GM21390 (cell line): ENCODE measurements at regions not wholly inside any gene's neighbourhood (a gene's known extent, or its start where the extent isn't known, plus 50 kb on each side); places are given as distances from the start of the nearest gene placed in this dataset.

Experiments
- ATAC-seq: cut with Tn5 transposase; IDR thresholded peaks from one replicate; pipeline ENCODE4 v1.9.1; 2021; ENCODE audit not compliant: unreplicated experiment

DNA sequence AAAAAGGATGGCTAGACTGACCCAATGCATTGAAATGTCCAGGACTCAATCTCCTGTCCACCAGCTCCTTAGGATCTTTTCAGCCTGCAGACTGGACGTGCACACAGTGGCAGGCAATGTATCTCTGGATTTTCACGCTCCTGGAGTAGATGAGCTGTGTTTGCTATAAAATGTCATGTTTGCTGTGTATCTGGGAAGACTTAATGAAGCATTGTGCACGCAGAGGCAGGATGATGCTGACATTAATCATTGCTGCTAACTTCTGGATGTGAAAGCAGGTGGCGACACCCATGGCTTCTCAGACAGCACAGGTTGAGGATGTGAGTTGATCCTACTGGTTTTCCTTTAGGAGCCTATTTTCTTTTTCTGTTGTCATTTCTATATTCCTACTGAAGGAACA, 133.1 kb upstream of the PCSK2 start:
- no peak for ATAC-seq

DNA sequence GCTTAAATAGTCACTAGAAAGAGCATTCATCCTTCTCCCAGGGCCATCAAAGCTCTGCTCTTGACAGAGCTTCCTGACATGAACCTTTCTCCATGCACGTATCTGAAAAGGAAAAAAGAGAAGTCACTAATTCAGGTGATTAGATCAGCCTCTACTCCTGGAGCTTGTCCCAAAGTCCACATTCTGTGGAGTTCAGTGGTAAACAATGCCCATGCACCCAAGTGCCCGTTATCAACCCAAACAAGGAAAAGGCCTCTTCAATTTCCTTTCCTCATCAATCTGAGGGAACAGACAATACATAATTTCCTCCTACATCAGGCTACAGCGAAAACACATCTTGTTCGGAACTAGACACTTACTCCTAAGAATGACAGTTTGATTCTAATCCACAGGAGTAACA, 129.2 kb upstream of the PCSK2 start:
- no peak for ATAC-seq

DNA sequence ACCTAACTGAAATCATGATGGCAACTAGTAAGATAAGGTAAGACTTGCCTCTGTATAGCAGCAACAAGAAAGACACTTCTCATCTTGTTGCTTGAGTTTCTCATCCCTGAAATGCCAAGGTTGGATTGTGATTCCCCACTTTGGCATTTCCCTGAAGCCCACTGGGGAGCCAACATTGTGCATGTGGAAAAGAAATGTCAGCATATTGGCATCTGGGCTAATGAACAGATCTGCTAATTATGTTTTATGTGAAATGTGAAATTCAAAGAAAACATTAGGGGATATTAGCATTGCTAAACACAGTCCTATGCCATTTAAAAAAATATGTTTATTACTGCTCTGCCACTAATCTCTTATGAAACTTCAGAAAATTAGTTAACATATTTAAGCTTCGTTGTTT, 126.3 kb upstream of the PCSK2 start:
- ATAC-seq, result no peak

DNA sequence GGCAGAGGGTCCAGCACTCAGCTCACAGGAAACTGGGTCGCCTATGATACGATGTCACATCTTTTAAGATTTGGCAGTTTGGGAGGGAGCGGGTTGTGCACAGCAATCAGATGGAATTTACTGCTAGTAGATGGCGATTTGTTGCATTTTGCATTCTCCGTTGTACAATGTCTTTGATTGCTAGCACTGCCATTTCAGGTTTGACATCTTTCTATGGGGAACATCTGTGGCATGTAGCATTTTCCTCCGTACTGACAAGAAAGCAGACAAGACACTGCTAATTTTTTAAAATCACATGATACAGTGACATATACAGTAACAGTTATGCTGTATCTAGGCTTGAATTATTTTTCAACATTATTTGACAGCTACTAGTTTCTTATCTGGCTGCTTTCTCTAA, 119.7 kb upstream of the PCSK2 start:
- no peak for ATAC-seq

DNA sequence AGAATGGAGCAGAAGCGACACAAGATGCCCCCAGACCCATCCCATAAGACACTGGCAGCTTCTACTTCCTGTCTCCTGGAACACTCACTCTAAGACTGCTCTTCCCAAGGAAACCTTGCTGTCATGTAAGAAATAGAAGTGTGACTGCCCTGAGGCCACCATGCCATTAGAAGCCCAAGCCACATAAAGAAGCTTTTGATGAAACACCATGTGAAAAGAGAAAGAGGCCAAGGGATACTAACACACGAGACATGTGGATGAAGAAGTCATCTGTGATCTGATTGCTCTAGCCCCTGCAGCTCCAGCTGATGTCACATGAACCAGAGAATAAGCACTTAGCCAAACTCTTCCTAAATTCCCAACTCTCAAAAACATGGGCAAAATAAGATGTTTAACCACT, 117.9 kb upstream of the PCSK2 start:
- no peak for ATAC-seq

DNA sequence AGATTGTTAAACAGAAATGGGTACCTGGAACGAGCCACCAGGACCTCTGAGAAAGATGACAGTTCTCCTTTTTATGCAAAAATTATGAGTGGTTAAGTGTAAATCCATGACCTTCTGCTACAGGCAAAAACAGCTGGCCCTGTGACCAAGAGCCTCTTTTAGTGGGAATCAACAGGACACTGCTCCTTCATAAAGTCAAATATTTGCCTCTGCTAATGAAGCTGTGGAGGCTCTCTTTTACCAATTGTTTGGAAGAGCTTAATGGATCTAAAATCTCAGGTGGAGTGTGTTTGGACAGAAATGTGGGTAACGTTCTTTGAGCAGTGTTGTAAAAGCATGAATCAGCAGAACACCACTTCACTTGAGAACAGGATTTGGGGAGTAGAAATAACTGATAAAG, 117.5 kb upstream of the PCSK2 start:
- no peak for ATAC-seq

DNA sequence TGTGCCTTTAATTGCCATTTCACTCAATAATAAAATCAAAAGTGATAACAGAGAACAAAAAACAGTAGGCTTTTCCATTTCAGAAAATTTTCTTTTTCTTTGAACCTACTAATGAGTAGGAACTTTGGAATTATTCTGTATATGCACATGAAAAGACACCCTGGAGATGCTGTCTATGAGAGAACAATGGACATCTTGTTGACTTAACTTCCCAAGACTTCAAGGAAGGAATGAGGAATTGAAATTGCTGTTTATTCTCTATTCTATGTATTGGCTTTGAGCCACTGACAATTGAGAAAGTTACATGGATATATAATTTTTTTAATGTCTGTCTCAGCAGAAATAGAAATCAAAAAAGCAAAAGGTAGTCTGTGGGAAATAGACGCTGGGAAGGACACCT, 98.6 kb upstream of the PCSK2 start:
- no peak for ATAC-seq

DNA sequence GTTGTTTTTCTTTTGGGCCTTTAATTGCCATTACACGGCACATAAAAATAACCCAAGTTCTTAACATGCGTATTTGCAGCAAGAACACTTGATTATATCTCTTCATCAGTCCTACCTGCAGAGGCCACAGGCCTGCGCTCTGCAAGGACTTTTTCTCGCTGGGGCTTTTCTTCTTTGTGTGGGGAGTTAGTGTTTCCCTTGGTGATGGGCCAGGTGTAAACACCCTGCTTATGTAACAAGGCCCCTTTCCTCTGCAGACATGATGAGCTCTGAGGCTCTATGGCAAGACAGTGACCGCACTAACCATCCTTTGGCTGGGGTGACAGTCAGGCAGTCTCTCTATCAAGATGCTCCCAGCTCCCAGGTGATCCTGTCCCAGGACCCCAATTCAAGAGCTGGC, 97.8 kb upstream of the PCSK2 start:
- ATAC-seq, result no peak

DNA sequence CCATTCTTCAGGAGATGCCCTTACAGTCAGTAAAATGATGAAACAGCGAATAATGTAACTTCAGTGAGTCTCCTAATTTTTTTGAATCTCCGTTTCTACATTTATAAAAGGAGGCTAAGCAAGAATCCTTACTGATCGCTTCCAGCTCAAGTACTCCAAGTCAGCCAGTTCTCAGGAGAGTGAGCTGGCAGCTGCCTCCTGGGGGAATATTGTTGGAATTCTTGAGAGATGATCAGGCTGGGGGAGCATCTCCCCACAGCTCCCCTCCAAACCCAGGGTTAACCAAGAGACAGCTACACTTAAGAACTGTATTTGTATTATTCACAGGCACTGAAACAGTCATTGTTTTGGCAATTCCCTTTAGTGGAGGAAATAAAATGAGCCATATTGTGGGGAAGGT, 89.1 kb upstream of the PCSK2 start:
- no peak for ATAC-seq

DNA sequence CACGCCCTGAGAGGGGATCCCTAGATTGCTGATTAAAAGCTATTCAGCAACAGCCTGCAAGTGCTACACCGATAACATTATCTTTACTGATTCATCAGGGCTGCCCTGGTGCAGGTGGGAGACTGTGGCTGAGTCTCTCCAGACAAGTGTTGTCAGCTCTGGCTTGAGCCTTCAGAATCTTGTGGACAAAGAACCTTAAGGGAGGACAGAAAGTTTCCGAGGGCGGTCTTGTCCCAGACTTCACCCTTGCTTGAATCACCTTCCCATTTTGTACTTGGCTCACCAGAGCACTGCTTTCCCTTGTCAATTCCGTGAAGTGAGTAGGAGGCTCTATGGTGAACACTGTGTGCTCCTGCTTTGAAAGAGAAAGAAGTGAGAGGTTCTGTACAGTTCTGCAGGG, 88.6 kb upstream of the PCSK2 start:
- no peak for ATAC-seq

DNA sequence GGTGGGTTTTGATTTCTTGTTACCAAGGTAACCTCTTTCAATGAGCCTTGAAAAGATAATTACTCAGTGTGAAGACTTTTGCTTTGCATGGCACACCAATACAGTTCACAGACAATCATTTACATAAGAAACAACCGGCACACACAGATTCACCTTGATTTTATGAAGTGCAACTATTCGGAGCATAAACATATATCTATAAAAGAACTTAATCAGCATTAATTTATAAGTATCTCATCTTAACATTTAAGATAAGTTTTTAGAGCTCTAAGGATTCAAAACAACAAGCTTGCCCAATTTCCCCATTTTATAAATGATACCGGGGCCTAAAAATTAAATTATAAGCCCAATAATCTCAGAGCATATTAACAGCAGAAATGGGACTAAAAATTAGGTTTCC, 85.9 kb upstream of the PCSK2 start:
- ATAC-seq, result no peak

DNA sequence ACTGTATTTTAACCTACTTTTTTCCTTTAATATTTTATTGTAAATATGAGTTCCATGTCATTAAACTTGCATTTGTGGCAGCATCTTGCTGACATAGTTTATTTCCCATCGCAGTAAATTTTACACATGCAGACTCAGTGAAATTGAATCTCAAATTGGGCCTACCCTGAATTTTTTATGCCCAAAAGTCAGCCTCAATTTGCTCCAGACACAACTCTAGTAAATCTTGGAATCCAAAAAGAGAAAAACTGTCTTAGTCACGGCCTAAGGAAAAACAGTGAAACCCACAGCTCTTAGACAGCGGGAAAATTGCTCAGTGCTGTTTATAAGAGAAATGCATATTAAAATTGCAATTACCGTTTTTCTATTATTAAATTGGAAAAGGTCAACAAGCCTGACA, 85.3 kb upstream of the PCSK2 start:
- ATAC-seq, result no peak

DNA sequence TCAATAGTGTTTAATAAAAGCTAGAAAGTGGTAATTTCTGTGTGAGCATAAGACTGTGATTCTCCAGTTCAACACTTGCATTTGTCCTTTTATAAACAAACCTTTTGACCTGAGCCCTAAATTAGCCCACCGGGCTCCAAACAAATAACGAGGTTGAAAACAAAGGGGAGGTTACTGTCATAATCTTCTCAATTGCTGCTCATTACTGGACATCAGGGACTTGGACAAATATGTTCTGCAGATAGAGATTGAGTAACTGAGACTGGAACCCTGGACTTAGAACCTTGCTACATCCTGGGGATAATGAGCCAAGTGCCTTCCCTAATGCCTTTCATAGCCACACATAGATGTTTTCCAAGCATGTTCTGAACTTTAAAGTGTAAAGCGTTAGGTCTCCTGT, 84.2 kb upstream of the PCSK2 start:
- ATAC-seq, result no peak

DNA sequence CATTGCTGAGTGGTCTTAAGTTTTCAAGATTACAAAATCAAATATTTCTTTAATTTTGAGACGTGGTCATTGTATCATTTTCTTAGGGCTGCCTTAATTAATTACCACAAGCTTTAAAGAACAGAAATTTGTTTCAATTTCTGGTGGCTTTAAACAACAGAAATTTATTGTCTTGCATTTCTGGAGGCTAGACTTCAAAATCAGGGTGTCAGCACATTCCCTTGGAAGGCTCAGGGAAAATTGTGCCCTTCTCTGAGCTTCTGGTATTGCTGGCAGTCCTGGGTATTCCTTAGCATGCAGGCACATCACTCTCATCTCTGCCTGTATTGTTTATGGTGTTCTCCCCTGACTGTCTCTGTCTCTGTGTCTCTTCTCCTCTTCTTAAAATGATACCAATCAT, 76.0 kb upstream of the PCSK2 start:
- ATAC-seq, result no peak

DNA sequence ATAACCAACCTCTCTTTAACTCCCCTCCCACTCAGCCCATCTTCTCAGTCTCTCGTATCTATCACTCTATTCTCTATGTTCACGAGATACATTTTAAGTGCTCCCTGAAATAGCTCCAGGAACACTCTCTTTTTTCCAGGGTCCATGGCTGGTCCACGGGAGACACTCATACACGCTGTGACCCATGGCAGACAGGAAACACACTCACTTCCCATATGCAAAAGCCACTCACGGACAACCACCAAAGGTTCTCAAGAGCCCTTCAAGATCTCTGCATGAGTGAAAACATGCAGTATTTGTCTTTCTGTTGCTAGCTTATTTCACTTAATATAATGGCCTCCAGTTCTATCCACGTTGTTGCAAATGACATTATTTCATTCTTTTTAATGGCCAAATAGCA, 71.4 kb upstream of the PCSK2 start:
- no peak for ATAC-seq

DNA sequence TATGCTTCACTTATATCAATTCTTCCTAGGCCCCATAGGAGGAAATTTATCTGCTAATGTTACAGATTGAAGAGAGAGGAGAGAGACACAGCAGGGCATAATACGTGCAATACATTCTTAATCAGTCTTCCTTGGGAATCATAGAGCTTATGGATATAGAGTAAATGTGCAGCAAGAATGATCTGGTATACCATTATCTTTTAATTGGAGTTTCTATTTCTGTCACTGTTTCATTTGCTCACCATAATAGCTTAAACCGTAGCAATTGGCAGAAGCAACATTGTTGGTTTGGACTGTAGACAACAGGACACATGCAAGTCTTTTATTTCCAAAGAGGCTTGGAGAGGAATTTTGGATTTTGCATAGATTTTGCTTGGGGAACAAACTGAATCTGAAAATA, 68.1 kb upstream of the PCSK2 start:
- ATAC-seq, result no peak

DNA sequence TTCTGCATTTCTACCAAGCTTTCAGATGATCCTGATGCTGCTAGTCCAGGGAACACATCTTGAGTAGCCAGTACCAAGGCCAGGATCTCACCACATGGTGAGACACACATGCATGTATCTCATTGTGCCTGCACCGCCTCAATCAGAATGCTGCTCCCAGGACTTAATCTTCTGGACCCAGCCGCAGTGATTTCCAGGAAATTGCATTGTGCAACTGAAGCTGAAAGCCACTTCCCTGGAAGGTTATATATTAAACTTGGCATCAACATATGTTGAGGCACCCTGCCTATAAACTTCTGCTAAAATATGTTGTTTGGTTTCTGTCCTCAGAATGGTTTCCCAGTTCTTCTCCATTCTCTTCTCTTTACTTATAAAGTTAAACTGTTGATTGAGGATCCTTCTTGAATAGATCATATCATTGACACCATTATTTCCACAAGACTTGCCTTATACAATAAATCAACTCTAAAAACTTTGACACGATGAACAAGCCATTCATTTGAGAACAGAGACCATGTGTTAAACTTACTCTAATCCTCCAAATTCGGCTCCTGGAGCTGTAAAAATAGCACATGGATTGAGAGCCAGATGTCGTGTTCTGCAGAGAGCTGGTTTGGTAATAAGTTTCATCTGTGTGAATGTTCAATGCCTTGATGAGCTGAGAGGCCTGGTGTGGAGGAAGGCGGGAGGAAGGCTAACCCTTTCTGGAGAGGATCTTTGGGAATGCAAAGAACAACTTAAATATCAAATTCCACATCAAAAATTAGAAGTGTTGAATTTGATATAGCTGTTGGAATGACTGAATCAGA, 65.0 kb upstream of the PCSK2 start:
- no peak for ATAC-seq

DNA sequence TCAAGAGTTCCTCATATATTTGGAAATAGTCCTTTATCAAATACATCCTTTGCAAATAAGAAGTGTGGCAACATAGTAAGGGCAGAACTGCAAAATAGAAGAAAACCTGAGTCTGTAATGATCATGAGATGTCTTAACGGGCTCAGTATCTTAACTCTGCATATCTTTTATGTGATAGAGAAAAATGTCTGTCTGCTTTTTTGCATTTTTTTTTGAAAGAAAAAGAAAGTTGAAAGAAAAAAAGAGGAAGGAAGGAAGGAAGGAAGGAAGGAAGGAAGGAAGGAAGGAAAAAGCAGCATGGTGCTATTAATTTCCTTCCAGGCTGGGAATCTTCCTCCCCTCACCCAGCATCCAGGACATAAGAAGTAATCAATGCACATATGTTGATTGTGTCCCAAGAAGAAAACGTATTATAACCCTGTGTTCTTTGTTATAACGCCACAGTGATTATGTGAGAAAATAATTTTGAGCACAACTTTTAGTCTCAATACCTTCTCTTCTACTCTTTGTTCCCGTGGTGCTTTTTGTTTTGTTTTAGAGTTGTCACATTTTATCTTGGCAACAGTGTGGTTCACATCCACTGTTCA, 58.7 kb upstream of the PCSK2 start:
- no peak for ATAC-seq

DNA sequence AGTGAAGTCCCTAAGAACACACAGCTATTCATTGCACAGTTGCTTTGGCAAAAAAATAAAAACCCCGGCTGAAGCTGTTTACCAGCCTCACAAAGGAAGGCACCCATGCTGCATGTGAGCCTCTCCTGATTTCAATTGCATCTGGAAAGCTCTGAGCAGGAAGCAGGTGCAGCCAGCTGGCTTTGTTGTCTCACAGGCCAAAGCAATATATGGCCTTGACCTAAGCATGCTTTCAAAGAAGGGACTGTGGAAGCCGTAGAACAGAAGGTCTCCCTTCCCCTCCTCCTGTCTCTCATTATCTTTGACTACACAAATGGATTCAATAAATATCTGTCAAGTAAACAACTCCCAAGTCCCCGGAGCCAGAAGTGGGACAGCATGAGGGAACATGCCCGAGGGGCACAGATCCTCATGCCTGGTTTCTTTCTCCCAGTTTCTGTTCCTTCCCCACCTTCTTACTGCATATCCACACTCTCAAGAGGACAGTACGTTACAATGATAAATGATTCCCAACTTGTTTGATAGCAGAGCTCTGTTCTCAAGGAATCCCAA, 57.2 kb upstream of the PCSK2 start:
- no peak for ATAC-seq

DNA sequence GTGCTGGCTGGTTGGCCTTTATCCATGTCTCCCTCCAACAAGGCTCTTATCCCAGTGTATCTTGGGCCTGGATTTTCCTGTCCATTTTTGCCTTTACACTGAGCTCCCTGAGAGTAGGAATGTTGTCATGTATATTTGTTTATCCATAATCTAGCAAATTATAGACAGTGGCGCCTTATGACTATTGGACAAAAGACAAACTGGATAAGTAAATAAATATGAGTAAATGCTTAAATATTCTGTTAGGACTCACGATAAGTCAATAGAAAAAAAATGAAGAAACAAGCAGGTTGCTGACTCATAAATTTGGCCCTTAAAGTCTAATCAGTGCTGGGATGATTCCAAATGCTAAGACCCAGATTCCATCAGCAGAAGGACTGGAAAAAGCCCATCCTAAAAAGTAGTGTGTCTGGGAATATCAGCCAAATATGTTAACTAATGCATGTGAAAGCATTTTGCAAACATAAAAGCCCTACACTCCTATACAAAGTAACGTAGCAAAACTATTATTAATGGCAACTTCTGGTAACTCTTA, 55.0 kb upstream of the PCSK2 start:
- ATAC-seq, result no peak

DNA sequence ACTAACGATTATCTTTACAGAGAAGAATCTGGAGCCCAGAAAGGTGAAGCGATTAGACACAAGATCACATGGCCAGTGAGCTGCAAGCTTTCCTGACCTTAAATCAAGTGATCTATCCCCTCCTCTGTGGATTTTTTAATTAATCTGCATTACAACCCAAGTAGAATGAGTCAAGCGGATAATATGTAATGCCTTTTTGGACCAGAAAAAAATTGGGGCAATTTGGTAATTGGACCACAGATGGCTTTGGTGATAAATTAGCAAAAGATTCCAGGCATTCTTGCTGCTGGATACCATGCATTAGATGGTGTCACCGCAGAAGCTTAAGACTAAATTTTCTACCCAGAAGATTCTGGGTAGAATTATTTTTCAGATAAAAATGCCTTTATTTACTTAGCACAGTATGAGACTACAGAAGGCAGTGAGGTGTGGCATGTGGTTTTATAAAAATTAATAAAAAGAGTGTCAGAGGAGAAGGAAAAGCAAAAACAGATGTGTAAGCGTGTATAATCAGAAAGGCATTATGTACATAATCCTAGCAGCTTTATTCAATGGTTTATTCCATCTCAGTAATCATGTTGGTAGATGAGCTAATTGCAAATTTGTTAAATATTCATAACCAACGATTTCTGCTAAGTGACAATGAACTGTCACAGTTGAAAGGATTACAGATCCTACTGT, 53.9 kb upstream of the PCSK2 start:
- no peak for ATAC-seq
